Superior temporal gyrus (tissue), 1 donor: ENCODE measurements at regions not wholly inside any gene's neighbourhood (a gene's known extent, or its start where the extent isn't known, plus 50 kb on each side); places are given as distances from the start of the nearest gene placed in this dataset.
"Not testable (repeated sequence)": the region's sequence is repeated elsewhere in the genome, so short reads cannot be mapped to it uniquely, and the experiment has no call there.

ENCODE experiments used
- DNase-seq: peaks from one replicate; pipeline ENCODE4 v3.0.0-alpha.2; 2016; ENCODE audit errors: extremely low spot score

DNA sequence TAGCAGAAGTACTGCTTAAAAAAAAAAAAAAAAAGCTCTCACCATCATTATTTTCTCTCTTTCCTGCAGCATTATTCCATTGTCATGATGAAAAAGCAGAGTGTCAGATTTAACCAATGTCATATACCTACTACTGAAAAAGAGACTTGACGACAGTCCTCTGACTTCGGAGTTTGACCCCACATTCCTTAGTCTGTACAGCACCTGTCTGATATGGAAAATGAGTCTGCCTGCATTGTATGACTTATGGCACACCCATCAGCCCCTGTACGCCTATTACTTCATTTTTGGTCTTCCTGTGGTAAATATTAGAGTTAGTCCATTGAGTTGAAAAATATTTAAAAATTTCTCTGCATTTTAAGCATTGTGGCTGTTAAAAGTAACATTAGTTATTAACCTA, 54.5 kb upstream of the NOX4 start:
- DNase-seq: no peak

DNA sequence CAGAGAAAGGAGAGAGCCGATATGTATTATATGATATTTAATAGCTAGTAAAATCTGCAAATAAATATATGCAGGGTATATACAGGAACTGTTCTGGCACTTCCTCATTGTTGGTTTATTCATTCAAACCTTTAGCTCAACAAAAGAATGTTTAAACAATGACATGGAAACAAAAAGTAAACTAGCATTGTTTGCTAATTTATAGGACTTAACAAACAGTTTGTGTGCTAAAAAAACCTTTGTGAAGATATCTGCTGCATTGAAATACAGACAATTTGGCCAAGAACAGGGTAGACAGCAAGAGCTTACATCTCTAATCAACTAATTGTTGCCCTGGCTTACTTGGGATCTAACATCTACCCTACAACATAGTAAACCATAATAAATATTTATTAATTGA, 64.6 kb upstream of the NOX4 start:
- not testable (repeated sequence) for DNase-seq

DNA sequence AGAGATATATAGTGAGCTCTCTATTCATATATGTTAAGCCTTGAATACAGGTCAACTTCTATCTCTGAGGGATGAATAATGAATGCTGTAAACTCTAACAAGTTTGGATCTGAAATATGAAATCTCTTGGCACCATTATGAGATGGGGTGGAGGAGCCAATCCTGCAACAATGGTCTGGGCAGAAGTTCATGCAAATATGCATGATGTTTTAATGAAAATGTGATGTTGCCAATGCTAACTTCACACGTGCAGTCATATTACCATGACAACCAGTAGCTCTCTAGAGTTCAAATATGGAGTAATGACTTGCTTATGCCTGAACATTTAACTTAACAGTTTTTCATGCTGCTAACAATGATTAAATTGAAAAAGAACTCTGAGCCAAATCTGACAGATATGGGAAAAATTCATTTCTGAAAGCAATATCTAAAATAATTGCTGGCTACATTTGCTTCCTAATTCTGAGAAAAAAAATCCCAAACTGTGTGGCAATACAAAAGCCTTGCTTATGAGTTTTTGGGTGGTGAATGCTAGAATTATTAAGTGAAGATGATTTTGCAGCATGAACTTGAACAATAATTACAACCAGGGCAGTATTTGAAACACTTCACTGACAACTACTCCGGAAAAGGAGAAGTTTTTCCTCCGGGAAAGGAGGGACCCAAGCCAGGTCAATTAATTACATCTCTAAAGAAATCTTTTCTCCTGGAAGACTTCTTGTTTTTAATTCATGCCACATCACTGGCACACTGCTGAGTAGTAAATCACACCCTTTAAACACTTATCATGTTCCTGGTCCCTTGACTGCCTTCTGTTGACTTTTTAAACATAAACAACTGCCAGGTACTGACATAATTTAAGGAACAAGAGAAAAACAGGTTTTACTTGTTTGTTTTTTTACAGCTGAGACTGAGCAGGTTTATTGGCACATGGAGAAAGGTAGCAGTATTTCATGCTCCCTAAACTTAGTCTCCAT, 65.8 kb upstream of the NOX4 start:
- not testable (repeated sequence) for DNase-seq

DNA sequence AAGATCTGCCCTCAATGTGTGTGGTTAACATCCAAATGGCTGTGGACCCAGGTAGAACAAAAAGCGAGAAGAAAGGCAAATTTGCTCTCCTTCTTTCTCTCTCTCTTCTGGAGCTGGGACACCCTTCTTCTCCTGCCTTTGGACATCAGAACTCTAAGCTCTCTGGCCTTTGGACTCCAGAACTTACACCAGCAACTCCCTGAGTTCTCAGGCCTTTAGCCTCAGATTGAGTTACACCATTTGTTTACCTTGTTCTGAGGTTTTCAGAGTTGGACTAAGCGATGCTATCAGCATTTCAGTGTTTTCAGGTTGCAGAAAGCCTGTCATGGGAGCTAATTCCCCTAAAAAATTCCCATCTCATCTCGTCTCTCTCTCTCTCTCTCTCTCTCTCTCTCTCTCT, 69.4 kb upstream of the NOX4 start:
- not testable (repeated sequence) for DNase-seq

DNA sequence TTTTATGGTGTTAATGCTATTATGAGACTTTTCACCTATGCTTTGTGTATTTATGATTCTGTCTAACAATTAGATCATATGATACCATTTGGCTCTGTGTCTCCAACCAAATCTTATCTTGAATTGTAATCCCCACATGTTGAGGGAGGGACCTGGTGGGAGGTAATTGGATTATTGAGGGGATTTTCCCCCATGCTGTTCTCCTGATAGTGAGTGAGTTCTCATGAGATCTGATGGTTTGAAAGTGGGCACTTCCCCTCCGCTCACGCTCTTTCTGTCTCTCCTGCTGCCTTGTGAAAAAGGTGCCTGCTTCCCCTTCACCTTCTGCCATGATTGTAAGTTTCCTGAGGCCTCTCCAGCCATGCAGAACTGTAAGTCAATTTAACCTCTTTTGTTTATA, 71.6 kb upstream of the NOX4 start:
- DNase-seq: not testable (repeated sequence)

DNA sequence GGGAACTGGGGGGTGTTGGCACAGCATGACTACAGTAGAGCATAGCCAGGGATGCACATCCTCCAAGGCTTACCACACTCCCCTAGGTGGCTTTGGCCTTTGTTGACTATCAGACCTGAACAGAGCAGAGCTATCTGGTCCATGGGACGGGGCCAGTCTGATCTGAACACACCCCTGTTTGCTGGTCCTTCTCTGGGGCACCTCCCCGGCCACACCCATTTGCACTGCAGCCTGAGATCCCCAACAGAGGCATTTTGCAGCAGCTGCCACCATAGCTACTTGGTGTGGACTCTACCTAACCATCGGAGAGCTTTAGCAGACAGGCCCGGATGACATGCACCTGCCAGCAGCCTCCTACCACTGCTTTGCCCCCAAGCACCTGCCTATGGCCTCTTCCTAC, 75.8 kb upstream of the NOX4 start:
- DNase-seq: no peak

DNA sequence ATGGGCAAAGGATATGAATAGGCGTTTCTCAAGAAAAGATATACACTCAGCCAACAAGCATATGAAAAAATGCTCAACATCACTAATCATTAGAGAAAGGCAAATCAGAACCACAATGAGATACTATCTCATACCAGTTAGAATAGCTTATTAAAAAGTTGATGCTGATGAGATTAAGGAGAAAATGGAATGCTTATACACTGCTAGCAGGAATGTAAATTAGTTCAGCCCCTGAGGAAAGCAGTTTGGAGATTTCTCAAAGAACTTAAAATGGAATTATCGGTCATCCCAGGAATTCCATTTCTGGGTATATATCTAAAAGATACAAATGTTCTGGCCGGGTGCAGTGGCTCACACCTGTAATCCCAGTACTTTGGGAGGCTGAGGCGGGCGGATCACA, 78.2 kb upstream of the NOX4 start:
- not testable (repeated sequence) for DNase-seq

DNA sequence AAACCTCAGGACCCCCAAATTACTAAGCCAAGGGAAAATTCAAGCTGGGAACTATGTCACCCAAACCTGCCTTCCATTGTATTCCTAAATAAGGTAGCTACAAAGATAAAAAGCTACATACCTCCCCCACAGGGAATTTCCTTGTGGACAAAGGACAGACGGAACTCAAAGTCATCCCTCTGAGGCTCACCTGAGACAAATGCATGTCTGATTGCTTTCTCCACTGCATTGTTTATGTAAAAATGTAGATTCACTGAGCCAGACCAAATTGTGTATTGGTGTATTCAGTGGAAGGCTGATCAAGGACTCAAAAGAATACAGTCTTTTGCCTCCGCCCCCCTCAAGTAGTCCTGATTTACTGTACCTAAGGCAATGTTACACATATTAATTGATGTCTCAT, 80.5 kb upstream of the NOX4 start:
- not testable (repeated sequence) for DNase-seq

DNA sequence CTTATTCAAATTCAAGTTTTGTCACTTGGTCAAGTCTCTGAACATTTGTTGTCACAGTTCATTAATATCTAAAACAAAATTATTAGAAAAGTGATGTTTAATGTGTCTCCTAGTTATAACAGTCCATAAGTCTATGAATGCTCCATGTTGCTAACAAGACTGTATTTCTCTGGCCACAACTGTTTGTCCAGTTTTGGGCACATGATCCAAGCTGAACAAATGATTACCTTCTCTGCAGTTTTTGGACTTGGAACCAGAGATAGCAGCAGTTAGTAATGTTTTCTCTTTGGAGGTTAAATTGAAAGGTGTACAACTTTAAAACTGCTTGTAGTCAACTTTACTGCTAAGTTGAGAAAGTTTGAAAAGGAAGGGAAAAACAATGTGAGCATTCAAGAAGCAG, 84.7 kb upstream of the NOX4 start:
- not testable (repeated sequence) for DNase-seq

DNA sequence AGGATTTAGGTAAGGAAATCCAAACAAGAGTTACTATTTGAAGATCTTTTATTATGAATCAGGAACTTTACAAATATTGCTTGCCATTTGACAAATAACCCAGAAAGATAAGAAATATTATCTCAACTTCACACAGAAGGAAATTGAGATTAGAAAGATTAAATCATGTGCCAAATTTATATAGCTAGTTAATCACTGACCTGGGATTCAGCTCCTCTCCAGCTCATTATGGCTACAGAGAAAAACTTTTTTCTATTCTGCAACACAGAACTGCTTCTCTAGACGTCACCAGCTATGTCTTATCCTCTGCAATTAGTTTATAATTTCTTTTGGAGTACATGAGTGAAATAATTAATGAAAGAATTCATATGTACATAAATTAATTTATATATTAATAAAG, 86.3 kb upstream of the NOX4 start:
- DNase-seq: not testable (repeated sequence)

DNA sequence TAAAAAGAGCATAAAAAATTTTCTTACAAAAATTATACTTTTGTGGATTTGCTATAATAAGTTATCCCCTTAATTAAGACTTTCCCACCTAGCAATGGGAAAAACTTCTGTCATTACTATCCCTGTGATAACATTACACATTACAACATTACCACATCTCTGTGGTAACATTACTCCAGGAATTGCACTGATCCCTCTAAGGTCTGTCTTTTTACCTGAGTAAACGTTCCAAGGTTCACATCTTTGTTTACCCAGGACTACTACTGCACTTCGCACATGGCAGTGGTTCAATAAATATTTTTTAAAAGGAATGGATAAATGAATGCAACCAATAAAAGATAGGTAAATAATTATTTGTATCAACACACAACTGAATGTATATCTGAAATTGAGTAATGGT, 92.4 kb upstream of the NOX4 start:
- no peak for DNase-seq

DNA sequence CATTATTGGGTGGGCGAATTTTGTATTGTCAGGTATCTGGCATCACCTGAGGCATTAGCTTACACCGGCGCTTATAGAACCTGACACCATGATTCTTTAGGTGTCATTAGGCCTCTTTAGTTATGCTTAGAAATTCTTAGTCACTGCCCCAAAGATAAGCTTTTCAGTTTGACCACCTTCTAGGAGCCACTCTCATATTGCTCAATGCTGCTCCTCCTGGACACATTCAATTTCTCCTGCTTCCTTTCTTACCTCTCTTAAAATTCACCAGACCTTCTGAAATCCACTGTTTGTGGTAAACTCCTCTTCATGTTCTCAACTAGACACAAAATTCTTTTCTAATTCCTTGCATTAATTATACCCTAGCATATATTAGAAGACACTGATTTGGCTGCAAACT, 93.9 kb upstream of the NOX4 start:
- DNase-seq: not testable (repeated sequence)

DNA sequence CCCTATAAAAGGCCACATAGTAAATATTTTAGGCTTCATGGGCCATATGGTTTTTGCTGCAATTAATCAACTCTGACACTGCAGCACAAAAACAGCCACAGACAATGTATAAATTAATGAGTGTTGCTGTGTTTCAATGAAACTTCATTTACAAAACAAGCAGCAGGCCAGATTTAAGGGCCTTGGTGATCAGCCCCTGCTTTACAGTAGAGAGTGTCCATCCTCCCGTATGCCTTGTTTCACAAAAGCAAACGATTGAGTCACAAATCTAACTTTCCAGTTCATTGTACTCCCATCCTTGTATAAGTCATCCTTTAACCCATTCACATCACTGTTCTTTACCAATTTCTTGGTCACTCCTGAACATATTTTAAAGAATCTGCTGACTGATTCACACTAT, 94.3 kb upstream of the NOX4 start:
- not testable (repeated sequence) for DNase-seq

DNA sequence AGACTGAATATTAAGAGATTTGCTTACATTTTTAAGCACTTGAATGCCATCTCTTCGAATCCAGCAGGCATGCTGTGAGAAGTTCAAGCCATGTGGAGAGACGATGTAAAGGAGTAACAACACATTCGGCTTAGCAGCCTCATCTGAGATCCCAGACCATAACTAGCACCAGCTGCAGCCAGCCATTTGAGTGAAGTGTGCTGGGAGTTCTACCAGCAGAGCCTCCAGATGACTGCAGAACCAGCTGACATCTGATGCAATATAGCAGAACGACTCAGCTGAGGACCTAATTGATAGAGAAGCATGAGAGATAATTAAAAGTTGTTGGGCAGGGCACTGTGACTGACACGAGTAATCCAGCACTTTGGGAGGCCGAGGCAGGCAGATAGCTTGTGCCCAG, 98.2 kb upstream of the NOX4 start:
- DNase-seq: not testable (repeated sequence)

DNA sequence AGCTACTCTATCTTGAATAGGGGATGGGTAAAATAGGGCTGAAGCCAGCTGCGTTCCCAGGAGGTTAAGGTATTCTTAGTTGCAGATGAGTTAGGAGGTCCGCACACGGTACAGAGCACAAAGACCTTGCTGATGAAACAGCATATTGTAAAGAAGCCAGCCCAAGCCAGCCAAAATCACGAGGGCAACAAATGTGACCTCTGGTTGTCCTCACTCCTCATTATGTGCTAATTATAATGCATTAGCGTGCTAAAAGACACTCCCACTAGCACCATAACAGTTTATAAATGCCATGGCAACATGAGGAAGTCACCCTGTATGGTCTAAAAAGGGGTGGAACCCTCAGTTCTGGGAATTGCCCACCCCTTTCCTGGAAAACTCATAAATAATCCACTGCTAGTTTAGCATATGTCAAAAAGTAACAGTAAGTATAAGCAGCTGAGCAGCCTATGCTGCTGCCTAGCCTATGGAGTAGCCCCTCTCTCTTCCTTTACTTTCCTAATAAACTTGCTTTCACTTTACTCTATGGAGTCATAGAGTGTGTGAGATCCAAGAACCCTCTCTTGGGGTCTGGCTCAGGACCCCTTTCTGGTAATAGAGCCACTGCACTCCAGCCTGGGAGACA, 98.9 kb upstream of the NOX4 start:
- not testable (repeated sequence) for DNase-seq

DNA sequence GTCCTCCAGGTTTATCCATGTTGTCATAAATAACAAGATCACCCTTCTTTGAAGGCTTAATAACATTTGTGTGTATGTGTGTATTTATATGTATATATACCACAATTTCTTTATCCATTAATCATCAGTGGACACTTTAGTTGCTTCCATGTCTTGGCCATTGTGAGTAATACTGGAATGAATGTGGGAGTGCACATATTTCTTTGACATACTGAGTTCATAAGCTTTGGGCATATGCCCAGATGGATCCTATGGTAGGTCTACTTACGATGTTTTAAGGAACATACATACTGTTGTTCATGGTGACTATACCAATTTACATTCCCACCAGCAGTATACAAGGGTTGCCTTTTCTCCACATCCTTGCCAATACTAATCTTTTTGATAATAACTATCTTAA, 108.8 kb upstream of the TRIM77 start:
- not testable (repeated sequence) for DNase-seq

DNA sequence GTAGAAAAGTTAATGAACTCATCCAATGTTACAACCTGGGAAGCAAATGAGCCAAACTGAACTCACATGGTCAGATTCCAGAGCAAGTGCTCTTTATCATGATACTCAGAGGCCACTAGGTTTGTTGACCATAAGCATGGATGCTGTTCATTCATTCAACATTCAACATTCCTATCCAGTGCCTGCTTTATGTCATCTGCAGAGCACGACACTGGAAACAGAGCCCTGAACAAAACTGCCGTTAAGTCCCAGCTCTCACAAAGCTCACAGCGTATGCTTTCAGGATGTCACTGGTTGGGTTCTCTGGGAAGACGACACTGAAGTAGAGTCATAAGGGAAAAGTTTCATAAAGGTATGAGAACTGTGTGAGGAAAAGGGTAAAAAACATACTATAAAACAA, 105.8 kb upstream of the TRIM77 start:
- DNase-seq: no peak

DNA sequence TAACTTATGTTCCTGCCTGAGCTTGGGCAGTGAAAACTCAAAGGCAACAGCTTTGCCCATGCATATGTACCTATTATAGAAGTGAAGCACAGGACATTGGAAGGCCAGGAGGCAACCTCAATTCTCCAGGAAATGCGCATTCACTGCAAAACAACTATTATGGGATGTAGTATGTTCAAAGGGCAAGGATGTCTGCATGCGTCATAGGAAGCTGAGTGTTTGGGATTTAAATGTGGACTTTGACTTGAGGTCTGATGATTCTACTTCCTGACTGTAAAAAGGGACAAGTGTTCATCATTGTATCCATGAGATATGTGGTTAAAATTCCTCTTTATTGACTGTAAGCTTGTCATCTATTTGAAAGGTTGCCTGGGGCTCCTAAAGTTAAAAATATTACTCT, 103.3 kb upstream of the TRIM77 start:
- DNase-seq: not testable (repeated sequence)

DNA sequence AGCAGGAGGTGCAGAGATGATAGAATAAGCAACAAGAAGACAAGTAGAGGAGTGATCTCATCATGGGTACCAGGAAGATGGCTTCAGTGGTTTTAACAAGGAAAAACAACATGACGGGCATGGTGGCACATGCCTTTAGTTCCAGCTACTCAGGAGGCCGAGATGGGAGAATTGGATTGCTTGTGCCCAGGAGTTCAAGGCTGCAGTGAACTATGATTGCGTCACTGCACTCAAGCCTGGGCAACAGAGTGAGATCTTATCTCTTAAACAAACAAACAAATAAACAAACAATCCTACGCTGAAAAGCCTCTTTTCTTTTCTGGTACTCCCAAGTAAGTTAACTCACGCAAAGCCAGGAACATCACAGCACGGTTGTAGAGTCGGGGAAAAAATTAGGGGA, 102.6 kb upstream of the TRIM77 start:
- DNase-seq: not testable (repeated sequence)

DNA sequence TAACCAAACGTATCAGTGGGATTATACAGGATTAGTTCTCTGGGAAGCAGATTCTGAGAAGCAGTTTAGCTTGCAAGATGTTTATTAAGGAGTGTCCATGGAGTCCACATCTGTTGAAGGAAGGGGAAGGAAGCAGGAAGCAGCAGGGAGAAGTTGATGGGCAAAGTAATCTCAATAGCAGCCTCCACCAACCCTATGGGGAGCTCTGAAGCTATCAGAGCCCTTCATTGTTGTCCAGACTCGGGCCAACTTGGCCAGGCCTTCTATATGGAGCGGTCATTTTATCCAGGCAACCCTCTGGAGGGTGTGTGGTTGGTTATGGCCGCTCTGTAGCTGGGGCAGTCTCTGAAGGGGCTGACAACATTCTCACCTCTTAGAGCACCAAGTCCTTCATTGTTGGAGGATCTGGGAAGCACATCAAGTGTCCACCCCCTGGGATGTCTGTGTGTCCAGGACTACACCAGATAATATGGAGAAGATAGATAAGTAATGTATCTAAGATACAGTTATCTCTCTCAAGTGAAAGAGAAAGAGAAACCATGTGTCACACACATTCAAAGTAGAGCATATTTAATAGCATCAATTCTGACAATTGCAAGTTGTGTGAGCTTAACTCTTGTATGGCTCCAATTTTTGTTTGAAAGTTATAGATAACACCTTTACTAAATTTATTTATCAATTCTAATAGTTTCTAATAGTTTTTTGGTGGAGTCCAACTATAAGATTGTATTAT, 101.7 kb upstream of the TRIM77 start:
- DNase-seq: no peak

DNA sequence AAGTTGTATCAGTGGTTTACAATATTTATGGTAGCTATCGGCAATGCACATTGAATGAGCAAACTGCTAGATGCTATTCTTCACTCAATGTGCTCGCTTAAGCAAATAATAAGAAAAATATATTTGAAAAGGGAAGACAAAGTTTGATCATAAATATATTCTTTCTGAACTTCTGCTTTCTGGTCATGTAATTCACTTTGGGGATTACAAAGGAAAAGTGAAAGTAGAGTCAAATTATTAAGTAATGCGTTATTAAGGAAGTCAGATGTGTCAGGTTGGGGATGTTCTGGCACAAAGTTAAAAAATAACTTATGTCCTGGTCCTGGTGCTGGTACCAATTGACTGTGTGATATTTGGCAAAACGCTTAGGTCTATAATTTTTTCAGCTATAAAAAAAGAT, 98.0 kb upstream of the TRIM77 start:
- no peak for DNase-seq

DNA sequence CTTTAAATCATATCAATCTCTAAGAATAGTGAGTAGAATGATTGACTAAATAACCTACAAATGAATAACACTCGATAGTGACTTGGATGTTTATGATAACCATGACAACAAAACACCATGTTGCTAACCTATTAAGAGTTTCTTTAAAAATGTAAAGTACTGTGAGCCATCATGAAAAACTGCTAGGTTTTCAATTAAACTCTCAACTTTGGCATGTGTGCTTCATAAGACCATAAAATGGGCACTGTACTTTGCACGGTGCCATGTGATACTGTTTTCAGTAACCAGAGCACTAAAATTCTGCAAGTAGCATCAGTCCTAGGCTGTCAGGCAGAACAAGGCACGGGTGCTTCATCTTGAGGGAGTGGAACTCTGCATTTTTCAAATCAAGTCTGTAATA, 96.2 kb upstream of the TRIM77 start:
- DNase-seq: no peak
